Fibroblast of pulmonary artery (primary cell): ENCODE measurements at regions not wholly inside any gene's neighbourhood (a gene's known extent, or its start where the extent isn't known, plus 50 kb on each side); places are given as distances from the start of the nearest gene placed in this dataset.

Experiments
- DNase-seq: peaks from one replicate; pipeline ENCODE4 v3.0.0-alpha.2; 2010; ENCODE audit warnings: low read depth
- H3K4me3 ChIP-seq: replicated peaks from 2 replicates; pipeline ENCODE4 v1.5.1; 2011; ENCODE audit warnings: low read depth, mild to moderate bottlenecking, control low read depth, low read length, moderate library complexity
- TF ChIP-seq, protein P1 (sequence below): IDR thresholded peaks from 2 replicates; pipeline ENCODE4 v1.5.1; 2011; ENCODE audit warnings: mild to moderate bottlenecking, control low read depth, low read length, inconsistent platforms; ENCODE audit errors: missing control alignments

DNA sequence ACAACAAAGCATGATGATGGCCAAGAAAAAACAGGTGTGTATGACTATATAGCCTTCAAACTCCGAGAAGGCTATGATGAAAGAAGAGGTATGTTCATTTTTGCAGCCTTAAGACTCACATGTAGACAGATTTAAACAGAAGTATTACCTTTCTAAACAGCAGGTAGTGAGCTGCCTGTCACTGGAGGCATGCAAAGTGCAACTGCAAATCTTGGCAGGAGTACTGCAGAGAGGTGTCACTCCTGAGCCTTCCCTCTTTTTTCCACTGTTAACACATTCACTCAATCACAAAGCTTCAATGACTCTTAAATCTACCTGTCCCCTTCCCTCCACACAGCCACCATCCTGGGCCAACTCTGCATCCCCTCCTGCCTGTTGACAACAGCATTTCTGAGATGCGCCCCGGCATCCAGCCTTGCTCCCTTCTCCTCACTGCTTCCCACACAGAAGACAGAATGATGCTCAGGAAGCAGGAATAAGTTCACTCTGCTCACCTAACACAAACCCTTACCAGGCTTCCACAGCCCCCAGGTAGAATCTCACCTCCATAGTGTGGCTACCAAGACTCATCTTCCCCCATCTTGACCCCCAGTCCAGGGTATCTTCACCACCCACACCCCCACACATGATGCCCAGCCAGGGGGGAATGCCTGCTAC lies 161.9 kb upstream of the ZMIZ1 start:
- DNase-seq: no peak
- no peak overlapping the region for H3K4me3 ChIP-seq
- TF ChIP-seq, protein P1, sequence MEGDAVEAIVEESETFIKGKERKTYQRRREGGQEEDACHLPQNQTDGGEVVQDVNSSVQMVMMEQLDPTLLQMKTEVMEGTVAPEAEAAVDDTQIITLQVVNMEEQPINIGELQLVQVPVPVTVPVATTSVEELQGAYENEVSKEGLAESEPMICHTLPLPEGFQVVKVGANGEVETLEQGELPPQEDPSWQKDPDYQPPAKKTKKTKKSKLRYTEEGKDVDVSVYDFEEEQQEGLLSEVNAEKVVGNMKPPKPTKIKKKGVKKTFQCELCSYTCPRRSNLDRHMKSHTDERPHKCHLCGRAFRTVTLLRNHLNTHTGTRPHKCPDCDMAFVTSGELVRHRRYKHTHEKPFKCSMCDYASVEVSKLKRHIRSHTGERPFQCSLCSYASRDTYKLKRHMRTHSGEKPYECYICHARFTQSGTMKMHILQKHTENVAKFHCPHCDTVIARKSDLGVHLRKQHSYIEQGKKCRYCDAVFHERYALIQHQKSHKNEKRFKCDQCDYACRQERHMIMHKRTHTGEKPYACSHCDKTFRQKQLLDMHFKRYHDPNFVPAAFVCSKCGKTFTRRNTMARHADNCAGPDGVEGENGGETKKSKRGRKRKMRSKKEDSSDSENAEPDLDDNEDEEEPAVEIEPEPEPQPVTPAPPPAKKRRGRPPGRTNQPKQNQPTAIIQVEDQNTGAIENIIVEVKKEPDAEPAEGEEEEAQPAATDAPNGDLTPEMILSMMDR: no peak

DNA sequence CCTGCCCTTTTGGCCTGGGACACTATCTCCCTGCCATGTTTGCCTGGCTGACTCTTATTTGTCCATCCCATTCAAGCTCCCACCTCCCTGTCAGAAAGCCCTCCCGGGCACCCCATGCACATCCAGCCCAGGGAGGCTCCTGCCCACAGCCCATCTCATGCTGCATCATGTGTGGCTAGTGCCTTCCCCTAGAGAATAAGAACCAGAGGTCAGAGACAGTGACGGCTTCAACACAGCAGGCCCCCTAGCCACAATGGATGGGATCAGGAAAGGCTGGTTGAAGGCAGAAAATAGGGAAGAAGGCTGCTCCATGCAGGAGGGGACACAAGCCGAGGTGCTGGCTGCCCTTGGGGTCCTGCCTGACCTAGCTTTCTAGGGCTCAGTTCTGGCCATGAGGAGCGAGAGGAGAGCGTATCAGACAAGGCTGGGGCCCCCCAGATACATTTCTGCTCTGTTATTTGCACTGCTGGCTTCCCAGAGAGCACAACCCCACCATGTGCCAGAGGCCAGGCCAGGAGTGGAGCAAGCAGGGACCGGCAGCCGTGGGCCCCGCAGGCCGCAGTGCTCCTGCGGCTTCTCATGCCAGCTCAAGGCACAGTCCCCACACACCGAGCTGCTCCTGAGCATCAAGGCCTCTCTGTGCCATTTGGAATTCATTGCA lies 161.1 kb upstream of the ZMIZ1 start:
- DNase-seq: no peak
- H3K4me3 ChIP-seq: no peak overlapping the region
- TF ChIP-seq, protein P1: no peak

DNA sequence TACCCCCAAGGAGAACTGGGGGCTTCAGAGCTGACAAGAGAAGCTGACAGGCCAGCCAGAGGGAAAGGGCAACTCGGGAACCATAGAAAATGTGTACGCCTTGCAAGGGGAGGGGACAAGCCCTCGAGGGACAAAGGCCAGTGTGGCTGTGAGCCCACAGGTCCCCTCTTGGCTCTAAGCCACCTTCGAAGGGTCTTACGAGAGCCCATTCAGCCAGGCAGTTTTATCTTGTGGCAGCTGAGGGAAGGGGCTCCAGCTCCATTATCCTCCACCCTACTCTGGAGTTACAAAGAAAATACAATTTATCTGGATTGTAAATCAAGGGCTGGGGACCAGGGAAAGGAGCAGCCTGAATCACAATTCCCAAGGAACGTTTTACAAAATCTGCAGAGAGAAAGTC lies 159.5 kb upstream of the ZMIZ1 start:
- no peak overlapping the region for H3K4me3 ChIP-seq
- DNase-seq: no peak
- TF ChIP-seq, protein P1: no peak

DNA sequence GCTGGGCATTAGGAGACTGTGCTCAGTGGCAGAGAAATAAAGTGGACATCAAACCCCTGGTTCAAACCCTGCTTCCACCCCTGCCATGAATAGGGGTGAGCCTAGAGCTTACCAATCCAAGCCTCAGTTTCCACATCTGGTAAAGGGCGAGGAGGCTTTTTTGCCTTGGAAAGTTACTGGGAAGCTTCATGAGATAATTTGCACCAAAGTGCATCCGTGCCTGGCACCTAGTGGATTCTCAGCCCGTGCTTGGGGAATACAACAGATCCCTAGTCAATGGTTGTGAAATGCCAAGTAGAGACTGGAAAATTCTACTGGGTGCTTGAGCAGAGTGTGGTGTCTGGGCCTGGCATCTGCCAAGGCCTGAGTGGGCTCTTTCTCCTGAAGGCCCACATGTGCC lies 158.7 kb upstream of the ZMIZ1 start:
- H3K4me3 ChIP-seq: no peak overlapping the region
- no peak for DNase-seq
- TF ChIP-seq, protein P1: no peak

DNA sequence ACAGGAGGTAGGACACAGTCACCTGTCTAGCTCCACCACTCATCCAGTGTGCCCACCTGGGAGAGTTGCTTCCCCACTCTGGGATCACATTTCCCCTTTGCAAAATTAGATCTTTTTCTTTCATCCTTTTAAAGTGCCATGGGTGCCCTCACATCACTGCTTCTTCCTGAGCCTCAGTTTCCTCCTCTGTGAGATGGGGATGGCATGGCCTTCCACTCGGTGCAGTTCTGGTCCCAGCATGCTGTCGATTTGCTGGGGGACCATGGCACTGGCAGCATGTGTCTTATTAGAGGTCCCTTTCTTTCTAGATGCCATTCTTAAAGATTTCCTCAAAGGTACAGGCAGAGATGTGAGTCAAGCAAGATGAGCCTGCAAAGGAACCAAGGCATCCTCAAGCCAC lies 158.3 kb upstream of the ZMIZ1 start:
- no peak for DNase-seq
- H3K4me3 ChIP-seq: no peak overlapping the region
- TF ChIP-seq, protein P1: no peak

DNA sequence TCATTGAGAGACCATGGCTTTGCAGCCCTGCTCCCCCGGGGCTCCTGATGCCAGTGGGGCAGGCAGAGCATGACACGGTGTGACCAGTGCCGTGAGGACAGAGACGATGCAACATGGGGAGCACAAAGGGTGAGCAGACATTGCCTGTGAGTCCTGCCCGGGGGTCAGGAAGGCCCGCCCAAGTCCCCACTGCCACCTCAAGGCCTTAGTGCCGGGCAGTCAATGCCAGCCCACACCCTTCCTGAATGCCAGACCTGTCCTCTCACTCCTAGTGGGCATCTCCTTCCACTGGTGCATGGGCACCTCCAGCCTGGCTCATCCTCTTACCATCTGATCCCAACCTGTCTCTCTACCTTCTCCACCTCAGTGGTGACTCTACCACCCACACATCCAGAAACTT lies 157.9 kb upstream of the ZMIZ1 start:
- H3K4me3 ChIP-seq: no peak overlapping the region
- no peak for DNase-seq
- TF ChIP-seq, protein P1: no peak
